Epithelial cell of proximal tubule (primary cell): ENCODE measurements at regions not wholly inside any gene's neighbourhood (a gene's known extent, or its start where the extent isn't known, plus 50 kb on each side); places are given as distances from the start of the nearest gene placed in this dataset.

Experiments used
- DNase-seq: peaks from one replicate; pipeline ENCODE4 v3.0.0-alpha.2; 2011; ENCODE audit warnings: low read depth
- H3K4me3 ChIP-seq: 2 replicates; pipeline ENCODE4 v1.5.1; 2011; ENCODE audit warnings: low read depth, mild to moderate bottlenecking, low read length
- TF ChIP-seq, protein P1 (sequence below): conservative IDR thresholded peaks from 2 replicates; pipeline ENCODE4 v1.5.1; 2012; ENCODE audit warnings: low read depth, mild to moderate bottlenecking, low read length

DNA sequence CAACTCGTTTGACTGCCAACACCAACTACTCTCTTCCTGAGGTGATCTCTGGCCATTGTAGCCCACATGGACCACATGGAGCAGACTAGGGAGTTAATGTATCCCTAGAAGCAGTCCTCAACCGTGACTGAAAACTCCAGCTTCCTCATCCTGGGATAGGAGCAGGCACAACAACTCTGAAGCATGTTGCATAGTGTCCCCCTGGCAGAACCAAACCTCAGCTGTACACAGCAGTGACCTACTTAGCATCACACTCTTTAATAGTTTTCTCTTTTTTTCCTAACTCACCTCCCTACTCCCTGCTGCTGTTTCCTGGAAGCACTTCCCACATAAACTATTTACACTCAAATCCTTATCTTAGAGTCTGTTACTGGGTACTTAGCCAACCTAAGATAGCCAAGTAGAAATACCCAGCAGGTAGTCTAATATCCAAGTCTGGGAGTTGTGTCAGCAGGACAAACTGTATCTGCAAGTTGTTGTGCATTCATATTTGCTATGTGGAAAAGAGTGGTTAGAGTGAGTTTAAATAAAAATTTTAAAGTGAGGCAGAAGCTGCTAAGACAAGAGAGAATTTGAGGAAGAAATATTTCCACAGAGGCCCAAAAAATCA lies 228.8 kb downstream of the LTN1 start:
- TF ChIP-seq, protein P1, sequence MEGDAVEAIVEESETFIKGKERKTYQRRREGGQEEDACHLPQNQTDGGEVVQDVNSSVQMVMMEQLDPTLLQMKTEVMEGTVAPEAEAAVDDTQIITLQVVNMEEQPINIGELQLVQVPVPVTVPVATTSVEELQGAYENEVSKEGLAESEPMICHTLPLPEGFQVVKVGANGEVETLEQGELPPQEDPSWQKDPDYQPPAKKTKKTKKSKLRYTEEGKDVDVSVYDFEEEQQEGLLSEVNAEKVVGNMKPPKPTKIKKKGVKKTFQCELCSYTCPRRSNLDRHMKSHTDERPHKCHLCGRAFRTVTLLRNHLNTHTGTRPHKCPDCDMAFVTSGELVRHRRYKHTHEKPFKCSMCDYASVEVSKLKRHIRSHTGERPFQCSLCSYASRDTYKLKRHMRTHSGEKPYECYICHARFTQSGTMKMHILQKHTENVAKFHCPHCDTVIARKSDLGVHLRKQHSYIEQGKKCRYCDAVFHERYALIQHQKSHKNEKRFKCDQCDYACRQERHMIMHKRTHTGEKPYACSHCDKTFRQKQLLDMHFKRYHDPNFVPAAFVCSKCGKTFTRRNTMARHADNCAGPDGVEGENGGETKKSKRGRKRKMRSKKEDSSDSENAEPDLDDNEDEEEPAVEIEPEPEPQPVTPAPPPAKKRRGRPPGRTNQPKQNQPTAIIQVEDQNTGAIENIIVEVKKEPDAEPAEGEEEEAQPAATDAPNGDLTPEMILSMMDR, result no peak
- DNase-seq, result no peak
- H3K4me3 ChIP-seq, result no peak overlapping the region

DNA sequence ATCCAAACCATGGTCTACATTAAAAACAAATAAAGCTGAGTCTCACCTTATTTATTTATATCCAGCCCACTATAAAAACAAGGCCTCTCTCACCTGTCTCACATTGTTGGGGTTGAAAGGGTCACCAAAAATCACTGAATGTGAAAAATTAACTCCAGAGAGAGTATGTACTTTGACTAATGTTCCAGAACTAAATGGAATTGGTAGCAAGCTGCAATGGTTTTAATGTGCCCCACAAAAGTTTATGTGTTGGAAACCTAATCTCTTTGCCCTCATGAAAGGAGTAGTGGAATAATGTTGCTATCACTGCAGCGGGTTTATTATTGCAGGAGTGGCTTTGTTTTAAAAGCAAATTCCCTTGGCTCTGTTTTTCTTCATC lies 230.3 kb downstream of the LTN1 start:
- no peak overlapping the region for H3K4me3 ChIP-seq
- TF ChIP-seq, protein P1, result no peak
- no peak for DNase-seq

DNA sequence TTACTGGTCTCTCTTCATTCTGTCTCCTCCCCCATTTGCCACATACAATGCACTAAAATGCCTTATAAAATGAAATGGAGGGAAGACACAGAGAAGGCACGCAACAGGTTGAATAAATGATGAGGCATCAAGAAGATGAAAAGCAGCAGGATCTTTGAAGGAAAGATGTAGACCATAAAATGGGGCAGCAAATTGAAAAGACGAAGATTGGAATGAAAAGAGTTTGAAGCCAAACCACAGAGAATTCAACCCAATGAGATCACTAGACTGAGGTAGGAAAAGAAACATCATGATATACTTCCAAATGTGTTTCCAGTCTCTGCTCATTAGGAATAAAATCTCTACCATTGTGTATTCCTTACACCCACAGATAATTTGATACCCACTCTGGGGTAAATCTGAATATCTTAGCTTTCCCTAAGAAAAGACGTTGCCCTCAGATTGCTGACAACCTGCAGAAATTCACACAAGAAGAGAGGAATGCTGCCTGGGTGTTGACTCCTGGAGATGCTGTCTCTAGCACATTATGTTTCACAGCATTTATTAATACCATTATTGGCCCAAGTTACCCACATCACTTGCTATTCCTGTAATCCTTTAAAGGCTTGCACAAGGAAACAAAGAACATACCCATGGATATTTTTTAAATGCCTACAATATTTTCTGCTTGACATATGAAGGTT lies 230.9 kb downstream of the LTN1 start:
- H3K4me3 ChIP-seq, result no peak overlapping the region
- no peak for DNase-seq
- TF ChIP-seq, protein P1, result no peak

- TF ChIP-seq, protein P1, result no peak
- no peak for DNase-seq
- no peak overlapping the region for H3K4me3 ChIP-seq
Measured at GRCh38 chr21:28758883-28759242, 233.8 kb downstream of the LTN1 start.

GRCh38 chr21:28758042-28758882 lies 234.4 kb downstream of the LTN1 start:
- DNase-seq, result no peak
- TF ChIP-seq, protein P1, result no peak
- H3K4me3 ChIP-seq, result no peak overlapping the region

DNA sequence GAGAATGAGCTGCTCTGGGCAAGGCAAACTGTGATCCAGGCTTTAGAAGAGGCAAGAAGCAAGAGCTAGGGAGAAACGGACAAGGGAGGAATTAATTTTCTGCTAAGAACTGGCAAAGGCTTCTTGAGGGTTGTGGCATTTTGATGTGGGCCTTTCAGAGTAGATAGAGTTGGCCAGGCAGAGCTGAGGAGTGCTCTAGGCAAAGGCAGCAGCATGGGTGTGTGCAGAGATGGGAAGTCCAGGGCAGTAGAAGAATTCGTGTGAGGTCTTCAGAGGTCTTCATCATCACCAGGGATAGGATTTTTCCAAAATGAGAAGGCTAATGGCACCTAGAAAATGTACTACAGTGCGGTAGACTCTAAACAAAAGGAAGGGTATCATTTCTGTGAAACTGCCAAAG lies 237.8 kb downstream of the LTN1 start:
- DNase-seq, result no peak
- TF ChIP-seq, protein P1, result no peak
- H3K4me3 ChIP-seq, result no peak overlapping the region
